Kidney (tissue), 13 donors: ENCODE measurements at regions not wholly inside any gene's neighbourhood (a gene's known extent, or its start where the extent isn't known, plus 50 kb on each side); places are given as distances from the start of the nearest gene placed in this dataset.
A peak's percentile ranks its signal among the peaks of the same experiment; 100 is the strongest.

Experiments
- DNase-seq, 5 donors: peaks; one replicate each; pipeline ENCODE4 v3.0.0-alpha.2; 2013 to 2020
- FAIRE-seq: peaks from 2 replicates; lab custom pipeline; 2012; peaks lifted over from hg19 to GRCh38; lab: Jason Lieb, UNC
- H3K27ac ChIP-seq, 2 donors: one replicate each; pipeline ENCODE4 v1.7.0; 2013; ENCODE audit warnings: low read depth in 2 of 2, low read length in 2 of 2, inconsistent platforms in 1 of 2
- H3K27me3 ChIP-seq: one replicate; pipeline ENCODE4 v1.7.1; 2013; ENCODE audit warnings: low read length, inconsistent platforms; ENCODE audit not compliant: control insufficient read depth, insufficient read depth
- H3K36me3 ChIP-seq, 3 donors: one replicate each; pipeline versions ENCODE4 v1.7.0 to v1.7.1; 2013; ENCODE audit warnings: low read length in 3 of 3, control low read depth in 1 of 3, inconsistent platforms in 1 of 3; ENCODE audit not compliant: insufficient read depth in 3 of 3, control insufficient read depth in 2 of 3
- H3K4me1 ChIP-seq, 3 donors: one replicate each; pipeline versions ENCODE4 v1.7.0 to v1.7.1; 2013; ENCODE audit warnings: low read length in 3 of 3, inconsistent platforms in 1 of 3, low read depth in 1 of 3; ENCODE audit not compliant: control insufficient read depth in 2 of 3, insufficient read depth in 2 of 3
- H3K4me3 ChIP-seq, 3 donors: one replicate each; pipeline versions ENCODE4 v1.7.0 to v1.8.1; 2013; ENCODE audit warnings: low read length in 3 of 3, control low read depth in 1 of 3, inconsistent platforms in 1 of 3
- H3K9ac ChIP-seq, 3 donors: one replicate each; pipeline versions ENCODE4 v1.7.0 to v1.7.1; 2013; ENCODE audit warnings: low read length in 3 of 3, control low read depth in 1 of 3, inconsistent platforms in 1 of 3
- H3K9me3 ChIP-seq, 3 donors: one replicate each; pipeline versions ENCODE4 v1.7.0 to v1.7.1; 2013; ENCODE audit warnings: low read length in 3 of 3, control low read depth in 1 of 3, inconsistent platforms in 1 of 3; ENCODE audit not compliant: control insufficient read depth in 2 of 3, insufficient read depth in 1 of 3
- CTCF ChIP-seq: IDR thresholded peaks from 3 replicates; pipeline ENCODE4 v1.5.1; 2012; ENCODE audit warnings: mild to moderate bottlenecking, moderate library complexity, borderline replicate concordance; ENCODE audit not compliant: insufficient read depth; ENCODE audit errors: extremely low read depth
- intact Hi-C: fragments of 100-400 bp; cut with DNase I; formaldehyde crosslinking; loops from one replicate; pipeline ENCODE4 v1.11.1; 2022
- donor health status: control.
- donor health status: control.
- donor health status: control.
- donor health status: control.
- donor health status: control.
- donor health status: DM: yes; HTN: yes; CAD: no.
- donor health status: Normal renal cell carcinoma (clear cell type).

GRCh38 chrX:42930951-42931350 lies 153.0 kb upstream of the PPP1R2C start:
- no peak for DNase-seq
- no peak for FAIRE-seq
- H3K27me3 ChIP-seq: no peaks in the 10 kb centered on the region
- no peak overlapping the region for H3K27ac ChIP-seq
- intact Hi-C loops: no loop called here
- H3K4me1 ChIP-seq: no peaks in the 10 kb centered on the region
- H3K9ac ChIP-seq: no peak overlapping the region
- H3K36me3 ChIP-seq: no peaks in the 10 kb centered on the region
- TF ChIP-seq CTCF: no peak
- H3K9me3 ChIP-seq: no peaks in the 10 kb centered on the region
- H3K4me3 ChIP-seq: no peak overlapping the region

- FAIRE-seq: no peak
- H3K27me3 ChIP-seq: no peaks in the 10 kb centered on the region
- intact Hi-C loops: no loop called here
- no peaks in the 10 kb centered on the region for H3K4me1 ChIP-seq
- no peaks in the 10 kb centered on the region for H3K9me3 ChIP-seq
- H3K27ac ChIP-seq: no peak overlapping the region
- H3K9ac ChIP-seq: no peak overlapping the region
- H3K4me3 ChIP-seq: no peak overlapping the region
- DNase-seq: no peak
- no peak for TF ChIP-seq CTCF
- no peaks in the 10 kb centered on the region for H3K36me3 ChIP-seq
Observed at GRCh38 chrX:42933187-42933586, 155.2 kb upstream of the PPP1R2C start.

GRCh38 chrX:42934020-42934726 lies 156.2 kb upstream of the PPP1R2C start:
- no peak for TF ChIP-seq CTCF
- no peaks in the 10 kb centered on the region for H3K4me1 ChIP-seq
- DNase-seq: peak in 1 of 5 donors; percentile 1
- intact Hi-C loops: no loop called here
- no peak for FAIRE-seq
- H3K36me3 ChIP-seq: no peaks in the 10 kb centered on the region
- H3K9me3 ChIP-seq: no peaks in the 10 kb centered on the region
- H3K4me3 ChIP-seq: no peak overlapping the region
- H3K27ac ChIP-seq: no peak overlapping the region
- no peak overlapping the region for H3K9ac ChIP-seq
- no peaks in the 10 kb centered on the region for H3K27me3 ChIP-seq

- H3K27ac ChIP-seq: no peak overlapping the region
- no peaks in the 10 kb centered on the region for H3K36me3 ChIP-seq
- no peak for FAIRE-seq
- H3K4me3 ChIP-seq: no peak overlapping the region
- H3K27me3 ChIP-seq: no peaks in the 10 kb centered on the region
- no peaks in the 10 kb centered on the region for H3K4me1 ChIP-seq
- no peak overlapping the region for H3K9ac ChIP-seq
- no peak for DNase-seq
- H3K9me3 ChIP-seq: no peaks in the 10 kb centered on the region
- TF ChIP-seq CTCF: no peak
- intact Hi-C loops: no loop called here
Observed at GRCh38 chrX:42941671-42942070, 163.7 kb upstream of the PPP1R2C start.
